HG02884 (cell line): ENCODE measurements at regions not wholly inside any gene's neighbourhood (a gene's known extent, or its start where the extent isn't known, plus 50 kb on each side); places are given as distances from the start of the nearest gene placed in this dataset.

Source experiments
- ATAC-seq: cut with Tn5 transposase; IDR thresholded peaks from one replicate; pipeline ENCODE4 v1.9.1; 2021; ENCODE audit warnings: mild to moderate bottlenecking, moderate library complexity; ENCODE audit not compliant: unreplicated experiment

GRCh38 chr10:78523453-78523852 is 489.8 kb downstream of the RPS24 start:
- ATAC-seq: no peak

GRCh38 chr10:78524342-78524741 is 490.7 kb downstream of the RPS24 start:
- ATAC-seq: no peak

DNA sequence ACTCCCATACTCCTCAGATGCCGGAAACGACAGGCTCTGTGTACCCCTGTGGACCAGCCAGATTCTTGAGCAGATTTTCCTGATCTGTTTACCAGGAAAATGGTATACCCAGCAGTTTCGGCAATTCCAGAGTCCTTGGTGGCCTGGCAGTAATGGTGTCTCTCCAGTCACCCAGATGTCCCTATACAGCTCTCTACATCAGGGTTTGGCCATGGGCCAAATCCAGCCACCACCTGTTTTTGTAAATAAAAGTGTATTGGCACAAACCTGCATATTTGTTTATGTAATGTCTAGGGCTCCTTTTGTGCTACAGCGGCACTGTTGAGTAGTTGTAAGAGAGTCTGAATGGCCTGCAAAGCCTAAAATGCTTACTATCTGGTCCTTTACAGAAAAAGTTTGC is 491.3 kb downstream of the RPS24 start:
- ATAC-seq: no peak

- ATAC-seq: no peak
These were observed 492.7 kb downstream of the RPS24 start for GRCh38 chr10:78526347-78526746.

DNA sequence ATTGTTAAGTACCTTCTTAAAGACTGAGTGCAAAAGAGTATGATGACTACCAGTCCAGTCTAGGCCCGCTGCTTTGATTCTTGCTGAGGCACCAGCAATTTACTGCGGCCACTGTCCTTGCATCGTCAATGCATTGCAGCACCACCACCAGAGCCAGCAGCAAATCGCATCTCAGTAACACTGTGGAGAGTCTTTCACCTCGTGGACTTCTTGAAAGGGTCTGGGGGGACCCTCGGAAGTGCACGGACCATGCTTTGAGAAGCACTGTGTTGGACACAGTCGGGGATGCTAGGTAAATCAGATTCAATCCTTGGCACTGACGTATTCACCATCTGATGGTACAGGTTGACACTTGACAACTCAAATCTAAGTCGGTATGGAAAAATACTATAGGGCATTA is 493.6 kb downstream of the RPS24 start:
- ATAC-seq: no peak

DNA sequence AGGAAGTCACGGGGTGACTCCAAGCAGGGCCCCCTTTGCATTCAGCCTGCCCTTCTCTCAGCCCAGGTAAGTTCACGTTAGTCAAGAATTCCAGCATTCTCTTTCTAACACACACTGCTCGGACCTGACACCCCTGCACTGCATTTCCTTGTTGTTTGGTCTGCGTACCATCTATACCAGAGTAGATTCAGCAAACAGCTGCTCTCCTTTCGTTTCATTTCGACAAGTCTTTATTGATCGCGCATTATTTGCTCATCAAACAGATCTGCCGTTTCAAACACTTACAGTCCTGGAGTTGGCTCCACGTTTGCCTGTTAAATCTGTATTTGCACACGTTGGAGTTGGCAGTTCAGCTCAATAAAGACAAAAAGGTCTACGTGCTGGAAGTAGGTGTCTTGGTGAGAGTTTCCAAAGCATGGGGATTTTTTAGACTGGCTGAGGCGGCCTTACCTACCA is 495.1 kb downstream of the RPS24 start:
- ATAC-seq: no peak

DNA sequence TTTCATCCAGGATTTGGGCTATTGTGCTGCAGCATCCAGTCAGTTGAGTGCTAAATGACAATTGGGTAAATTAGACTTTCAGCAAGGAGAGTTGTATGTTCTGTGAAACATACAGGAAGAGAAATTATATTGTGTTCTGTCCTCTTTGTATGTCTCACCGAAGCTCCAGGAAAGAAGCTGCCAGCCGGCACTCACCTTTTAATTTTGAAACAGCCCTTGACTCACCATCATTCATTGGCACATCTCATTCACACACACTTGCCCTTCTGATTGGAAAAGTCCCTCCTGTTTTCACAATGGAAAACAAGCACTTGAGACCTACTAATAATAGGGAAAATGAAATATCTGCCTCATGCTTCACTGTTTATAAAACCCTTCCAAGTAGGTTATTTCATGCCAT is 495.6 kb downstream of the RPS24 start:
- no peak for ATAC-seq

GRCh38 chr10:78531088-78531487 is 497.4 kb downstream of the RPS24 start:
- ATAC-seq: no peak

DNA sequence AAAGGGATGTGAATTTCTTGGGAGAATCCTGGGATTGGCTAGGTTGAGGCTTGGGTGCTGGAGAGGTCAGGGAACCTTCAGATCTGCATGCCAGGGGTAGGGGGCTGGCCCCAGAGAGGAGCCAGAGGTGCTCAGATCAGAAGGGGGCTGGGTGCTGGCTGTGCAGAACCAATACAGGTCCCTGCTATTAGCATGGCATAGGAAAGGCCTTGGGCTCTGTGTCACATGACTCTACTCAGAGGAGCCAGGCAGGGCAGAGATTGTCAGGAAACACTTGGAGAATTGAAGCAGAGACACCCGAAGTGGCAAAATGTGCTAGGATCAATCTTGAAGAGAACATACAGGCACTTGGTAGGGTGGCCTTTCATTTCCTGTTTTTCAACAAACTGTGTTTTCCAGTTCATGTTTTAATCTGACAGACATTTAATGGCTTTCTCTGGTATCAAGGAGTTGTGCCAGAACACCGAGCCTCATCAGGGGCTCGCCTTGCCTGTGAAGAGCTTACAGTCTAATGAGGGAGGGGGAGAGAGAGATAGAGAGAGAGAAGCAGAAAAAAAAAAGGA is 498.9 kb downstream of the RPS24 start:
- ATAC-seq: no peak

DNA sequence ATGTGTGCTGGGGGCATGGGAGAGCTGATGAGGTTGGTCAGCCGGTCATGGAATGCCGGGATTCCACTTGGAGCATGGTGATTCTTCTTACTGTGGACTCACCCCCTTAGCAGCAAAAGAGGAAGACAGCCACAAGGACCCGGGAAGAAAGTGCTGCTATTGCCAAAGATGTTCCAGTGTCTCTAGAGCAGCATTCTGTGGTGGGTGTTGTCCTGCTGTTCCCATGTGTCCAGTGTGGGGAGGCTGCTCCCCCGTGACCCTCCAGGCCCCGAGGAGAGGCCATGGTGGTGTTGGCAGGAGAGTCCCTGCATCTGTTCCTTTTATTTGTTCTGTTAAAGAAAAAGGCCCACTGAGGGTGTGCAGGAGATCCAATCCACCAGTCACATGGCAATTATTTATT is 499.4 kb downstream of the RPS24 start:
- ATAC-seq: no peak

DNA sequence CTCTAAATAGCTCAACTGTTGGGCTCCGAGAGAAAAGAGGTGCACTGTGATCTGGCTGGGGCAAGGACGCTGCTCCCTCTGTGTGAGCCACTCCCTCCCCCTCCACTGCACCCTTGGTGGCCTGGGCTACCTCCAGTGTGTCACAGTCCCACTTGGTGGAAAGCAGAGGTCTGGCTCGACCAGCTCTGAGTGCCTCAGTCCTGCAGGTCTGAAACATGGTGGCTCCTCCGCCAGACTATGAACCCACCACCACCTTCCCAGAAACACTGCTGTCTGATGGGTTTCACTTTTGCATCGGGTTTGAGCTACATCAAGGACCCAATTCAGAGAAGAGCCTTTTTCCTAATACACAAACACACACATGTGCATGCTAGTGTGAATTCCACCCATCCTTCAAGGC is 500.1 kb downstream of the RPS24 start:
- ATAC-seq: no peak

- ATAC-seq: no peak
These were observed 502.1 kb downstream of the RPS24 start for GRCh38 chr10:78535716-78536218.

DNA sequence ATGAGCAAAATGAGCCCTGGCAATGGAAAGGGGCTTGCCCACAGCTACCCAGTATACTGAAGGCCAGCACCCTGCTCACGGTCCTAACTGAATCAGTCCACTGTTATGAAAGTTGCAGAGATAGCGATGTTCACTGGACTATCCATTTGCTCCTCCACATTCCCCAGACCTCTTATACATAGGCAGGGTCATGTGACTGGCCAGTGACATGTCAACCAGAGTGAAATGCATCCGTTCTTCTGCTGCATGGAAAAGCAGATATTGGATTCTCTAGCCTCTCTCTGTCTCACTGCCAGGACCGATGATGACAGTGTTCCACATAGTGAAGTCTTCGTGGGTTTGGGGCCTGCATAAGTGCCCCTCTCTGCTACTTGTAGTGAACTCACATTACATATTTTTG is 503.4 kb downstream of the RPS24 start:
- ATAC-seq: no peak

DNA sequence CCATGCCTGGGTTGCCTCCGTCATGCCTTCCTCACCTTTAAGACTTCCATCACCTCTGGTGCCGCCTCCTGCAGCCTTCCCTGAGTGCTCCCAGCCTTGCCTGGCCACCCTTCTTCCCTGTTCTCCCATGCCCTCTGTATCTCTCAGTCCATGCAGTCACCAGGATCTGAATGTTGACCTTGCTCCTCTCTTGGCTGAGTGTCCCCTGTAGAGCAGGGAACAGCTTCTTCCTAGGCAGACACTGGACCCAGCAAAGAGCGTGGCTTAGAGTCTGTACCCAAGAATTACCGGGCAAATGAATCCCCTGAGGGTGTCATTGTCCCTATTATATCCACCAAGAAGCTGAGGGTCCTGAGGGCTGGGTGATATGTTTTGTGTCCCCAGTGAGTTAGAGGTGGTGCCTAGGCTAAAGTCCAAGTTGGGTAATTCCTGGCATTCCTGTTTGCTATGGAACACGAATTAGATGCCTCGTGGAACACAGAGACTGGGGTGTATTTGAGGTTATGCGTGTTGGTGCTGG is 505.6 kb downstream of the RPS24 start:
- no peak for ATAC-seq

DNA sequence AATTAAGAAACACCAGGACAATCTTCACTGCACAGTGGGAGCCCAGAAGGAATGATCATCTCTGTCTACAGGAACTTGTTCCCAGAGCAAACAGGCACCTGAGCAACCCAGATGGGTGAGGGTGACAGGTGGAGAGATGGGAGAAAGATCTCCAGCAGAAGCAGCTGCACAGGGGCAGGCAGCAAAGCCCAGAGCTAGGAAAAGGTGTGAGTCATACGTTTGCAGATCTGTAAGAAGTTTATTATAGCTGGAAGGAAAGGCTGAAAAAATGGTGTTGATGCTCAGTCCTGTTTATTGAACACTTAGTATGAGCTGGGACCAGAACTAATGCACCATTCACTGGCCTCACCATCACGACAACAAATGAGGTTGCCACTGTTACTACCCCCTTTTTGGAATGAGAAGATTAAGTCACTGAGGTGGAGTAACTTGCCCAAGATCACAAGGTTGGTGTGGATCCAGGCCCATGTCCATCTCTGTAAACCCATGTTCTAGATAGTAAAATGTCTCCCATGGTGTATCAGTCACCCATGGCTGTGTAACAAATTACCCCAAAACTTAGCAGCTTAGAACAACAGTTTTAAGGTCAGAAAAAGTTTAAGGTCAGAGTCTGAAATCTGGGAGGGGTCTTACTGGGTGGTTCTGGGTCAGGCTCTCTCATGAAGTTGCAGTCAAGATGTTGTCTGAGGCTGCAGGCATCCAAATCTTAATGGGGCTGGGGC is 506.9 kb downstream of the RPS24 start:
- ATAC-seq: no peak

- ATAC-seq: no peak
These were observed 507.9 kb downstream of the RPS24 start for GRCh38 chr10:78541481-78542140.

DNA sequence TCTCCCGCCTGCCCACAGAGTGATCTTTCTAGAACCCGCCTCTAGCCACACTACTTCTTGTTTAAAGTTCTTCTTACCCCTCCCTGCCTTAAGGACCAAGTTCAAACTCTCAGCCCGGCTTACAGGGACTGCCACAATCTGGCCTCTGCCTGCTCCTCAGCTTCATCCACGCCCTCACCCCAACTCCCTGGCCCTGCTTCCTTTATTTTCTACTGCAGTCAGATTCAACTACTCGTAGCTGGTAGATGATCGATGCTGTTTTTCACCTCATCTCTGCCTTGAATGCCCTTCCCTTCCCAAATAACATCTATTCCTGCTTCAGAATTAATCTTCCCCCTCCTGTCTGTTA is 508.5 kb downstream of the RPS24 start:
- ATAC-seq: no peak

DNA sequence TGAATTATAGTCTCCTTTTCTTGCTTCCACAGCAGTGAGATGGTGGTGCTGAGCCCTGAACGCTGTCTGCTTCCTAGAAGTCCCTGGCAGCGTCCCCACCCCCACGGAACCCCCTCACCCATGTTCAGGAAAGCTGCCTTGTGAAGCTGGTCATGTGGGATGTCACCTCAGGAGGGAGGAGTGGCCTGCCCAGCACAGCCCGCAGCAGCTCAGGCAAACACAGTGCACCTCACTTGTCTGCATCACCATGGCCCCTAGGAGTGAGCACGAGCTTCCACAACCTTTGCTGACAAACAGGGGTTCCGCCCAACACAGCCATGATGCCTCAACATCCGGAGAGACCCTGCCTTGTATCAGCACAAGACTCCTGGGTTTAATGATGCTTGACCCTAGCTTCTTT is 508.9 kb downstream of the RPS24 start:
- ATAC-seq: no peak

DNA sequence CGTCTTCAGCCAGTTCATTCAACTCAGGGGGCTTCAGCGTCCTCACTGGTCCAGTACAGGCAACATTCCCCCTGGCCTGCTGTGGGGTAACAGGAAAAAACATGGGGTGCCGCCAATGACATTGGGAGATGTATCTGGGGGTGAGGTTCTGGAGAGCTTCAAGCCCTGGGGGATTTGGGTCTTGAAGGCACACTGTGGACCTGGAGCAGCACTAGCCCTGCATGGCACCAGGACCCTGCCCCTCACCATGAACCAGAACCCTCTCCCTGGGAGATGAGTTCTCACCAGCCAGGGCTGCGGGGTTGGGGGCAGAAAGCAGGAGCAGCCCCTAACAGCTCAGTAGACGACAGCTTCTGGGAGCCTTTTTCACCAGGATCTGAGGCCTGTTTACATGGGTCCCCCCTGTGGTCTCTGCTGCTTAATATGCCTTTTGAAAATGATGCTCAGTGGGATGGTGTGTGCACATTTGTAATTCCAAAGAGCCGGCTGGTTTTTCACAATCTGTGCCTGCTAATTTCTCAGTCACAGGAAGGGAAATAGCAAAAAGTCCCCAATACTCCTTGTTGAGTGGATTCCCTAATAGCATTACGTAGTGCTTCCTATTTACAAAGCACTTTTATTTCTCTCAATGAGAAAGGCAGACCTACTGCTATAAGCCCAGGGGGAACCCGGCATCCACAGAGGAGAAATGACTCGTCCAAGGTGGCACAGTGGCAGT is 509.5 kb downstream of the RPS24 start:
- no peak for ATAC-seq

- no peak for ATAC-seq
These were observed 510.2 kb downstream of the RPS24 start for GRCh38 chr10:78543749-78544362.
